Astrocyte (in vitro differentiated cells and primary cell): ENCODE measurements at regions not wholly inside any gene's neighbourhood (a gene's known extent, or its start where the extent isn't known, plus 50 kb on each side); places are given as distances from the start of the nearest gene placed in this dataset.

ENCODE experiments used
- DNase-seq: peaks from one replicate; pipeline ENCODE4 v3.0.0-alpha.2; 2010; ENCODE audit warnings: low read depth
- FAIRE-seq: peaks from 2 replicates; lab custom pipeline; 2011; peaks lifted over from hg19 to GRCh38; lab: Jason Lieb, UNC
- H2AFZ ChIP-seq: 2 replicates; pipeline ENCODE4 v1.6.0; 2012; ENCODE audit warnings: low read depth, low read length, inconsistent platforms
- H3K27ac ChIP-seq: 2 replicates; pipeline ENCODE4 v1.5.1; 2011; ENCODE audit warnings: low read depth, low read length, inconsistent platforms
- H3K27me3 ChIP-seq: 2 replicates; pipeline ENCODE4 v1.6.0; 2011; ENCODE audit warnings: low read length, inconsistent platforms; ENCODE audit not compliant: insufficient read depth
- H3K36me3 ChIP-seq: 2 replicates; pipeline ENCODE4 v1.5.1; 2011; ENCODE audit warnings: low read length, inconsistent platforms; ENCODE audit not compliant: insufficient read depth
- H3K4me1 ChIP-seq: 2 replicates; pipeline ENCODE4 v1.5.1; 2011; ENCODE audit warnings: low read length, inconsistent platforms; ENCODE audit not compliant: insufficient read depth
- H3K4me2 ChIP-seq: 2 replicates; pipeline ENCODE4 v1.6.0; 2012; ENCODE audit warnings: low read length, inconsistent platforms
- H3K4me3 ChIP-seq: 2 replicates; pipeline ENCODE4 v1.5.1; 2011; ENCODE audit warnings: low read depth, mild to moderate bottlenecking, low read length, inconsistent platforms; ENCODE audit not compliant: insufficient read depth
- H3K79me2 ChIP-seq: 2 replicates; pipeline ENCODE4 v1.6.0; 2012; ENCODE audit warnings: mild to moderate bottlenecking, low read length, inconsistent platforms; ENCODE audit not compliant: insufficient read depth
- H3K9ac ChIP-seq: 2 replicates; pipeline ENCODE4 v1.6.0; 2012; ENCODE audit warnings: mild to moderate bottlenecking, low read length, inconsistent platforms
- H3K9me3 ChIP-seq: 2 replicates; pipeline ENCODE4 v1.5.1; 2012; ENCODE audit warnings: low read depth, mild to moderate bottlenecking, low read length, inconsistent platforms; ENCODE audit not compliant: insufficient read depth
- H4K20me1 ChIP-seq: 2 replicates; pipeline ENCODE4 v1.6.0; 2012; ENCODE audit warnings: low read length, inconsistent platforms; ENCODE audit not compliant: insufficient read depth
- H3K27ac Mint-ChIP-seq: one replicate; pipeline ENCODE4 v1.8.0; 2021; ENCODE audit warnings: mild to moderate bottlenecking, mixed read lengths; ENCODE audit not compliant: unreplicated experiment
- H3K27me3 Mint-ChIP-seq: one replicate; pipeline ENCODE4 v1.8.0; 2021; ENCODE audit warnings: low read depth, mixed read lengths; ENCODE audit not compliant: unreplicated experiment
- H3K36me3 Mint-ChIP-seq: one replicate; pipeline ENCODE4 v1.8.0; 2021; ENCODE audit warnings: low read depth, mixed read lengths; ENCODE audit not compliant: unreplicated experiment
- H3K4me1 Mint-ChIP-seq: one replicate; pipeline ENCODE4 v1.8.0; 2021; ENCODE audit warnings: low read depth, mixed read lengths; ENCODE audit not compliant: unreplicated experiment
- H3K4me3 Mint-ChIP-seq: one replicate; pipeline ENCODE4 v1.8.0; 2021; ENCODE audit warnings: mild to moderate bottlenecking, moderate library complexity, mixed read lengths; ENCODE audit not compliant: unreplicated experiment
- H3K9me3 Mint-ChIP-seq: one replicate; pipeline ENCODE4 v1.8.0; 2021; ENCODE audit warnings: mild to moderate bottlenecking, mixed read lengths; ENCODE audit not compliant: unreplicated experiment
- CTCF ChIP-seq: IDR thresholded peaks from 2 replicates; pipeline ENCODE4 v1.5.1; 2011; ENCODE audit warnings: low read depth, mild to moderate bottlenecking, inconsistent platforms, low read length, moderate library complexity; ENCODE audit not compliant: insufficient read depth
- EZH2 ChIP-seq: IDR thresholded peaks from 2 replicates; pipeline ENCODE4 v1.6.1; 2012; ENCODE audit warnings: mild to moderate bottlenecking, low read length, inconsistent platforms; ENCODE audit not compliant: insufficient read depth

DNA sequence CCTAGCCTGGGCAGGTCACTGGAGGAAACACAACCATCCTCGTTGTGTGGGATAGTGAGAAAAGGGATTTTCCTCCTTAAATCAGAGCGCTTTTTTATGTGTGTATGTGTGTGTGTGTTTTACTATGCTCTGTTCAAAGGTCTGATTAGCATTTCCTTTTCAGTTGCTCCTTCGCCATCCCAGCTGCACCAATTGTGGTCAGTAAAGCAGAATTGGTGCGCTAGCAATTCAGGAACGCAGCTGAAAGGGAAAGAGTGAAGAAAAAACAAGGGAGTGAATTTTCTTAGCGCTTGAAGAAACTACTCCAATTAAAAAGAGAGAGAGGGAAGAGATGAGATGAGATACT lies 173.3 kb upstream of the PARP11 start:
- H3K79me2 ChIP-seq: no peaks in the 10 kb centered on the region
- H2AFZ ChIP-seq: no peak overlapping the region
- no peak overlapping the region for H3K4me2 ChIP-seq
- H3K36me3 ChIP-seq: no peaks in the 10 kb centered on the region
- no peak overlapping the region for H3K27ac ChIP-seq
- peaks cover 9% of the 10 kb centered on the region for H3K36me3 Mint-ChIP-seq
- no peak overlapping the region for H3K27ac Mint-ChIP-seq
- FAIRE-seq: no peak
- no peak overlapping the region for H3K4me3 Mint-ChIP-seq
- H3K4me1 Mint-ChIP-seq: no peaks in the 10 kb centered on the region
- no peak overlapping the region for H3K4me3 ChIP-seq
- no peaks in the 10 kb centered on the region for H3K4me1 ChIP-seq
- no peak for DNase-seq
- H3K9ac ChIP-seq: no peak overlapping the region
- H3K9me3 ChIP-seq: no peaks in the 10 kb centered on the region
- H4K20me1 ChIP-seq: no peaks in the 10 kb centered on the region
- no peak for TF ChIP-seq EZH2
- no peak for TF ChIP-seq CTCF
- H3K27me3 Mint-ChIP-seq: peaks cover 75% of the 10 kb centered on the region
- peaks cover 2% of the 10 kb centered on the region for H3K27me3 ChIP-seq
- H3K9me3 Mint-ChIP-seq: peaks cover 10% of the 10 kb centered on the region

- Histone ChIP-seq H3K27me3 (peaks cover 2% of the 10 kb centered on the region), H3K4me1 (no peaks in the 10 kb centered on the region), H2AFZ (no peak overlapping the region), H3K4me3 (no peak overlapping the region), H3K79me2 (no peaks in the 10 kb centered on the region), H3K4me2 (no peak overlapping the region), H3K9me3 (no peaks in the 10 kb centered on the region), H4K20me1 (no peaks in the 10 kb centered on the region), H3K27ac (no peak overlapping the region), H3K9ac (no peak overlapping the region), H3K36me3 (no peaks in the 10 kb centered on the region)
- Mint-ChIP-seq H3K4me3 (no peak overlapping the region), H3K27me3 (peaks cover 75% of the 10 kb centered on the region), H3K9me3 (peaks cover 10% of the 10 kb centered on the region), H3K4me1 (no peaks in the 10 kb centered on the region), H3K27ac (no peak overlapping the region), H3K36me3 (peaks cover 9% of the 10 kb centered on the region)
- TF ChIP-seq EZH2 (no peak), CTCF (no peak)
- DNase-seq (no peak), FAIRE-seq (no peak)
These were observed 172.7 kb upstream of the PARP11 start for GRCh38 chr12:4045786-4046494.
